ENCODE measurements at regions not wholly inside any gene's neighbourhood (a gene's known extent, or its start where the extent isn't known, plus 50 kb on each side); places are given as distances from the start of the nearest gene placed in this dataset.

- TF ChIP-seq CTCF (IDR thresholded peaks at IDR 0.05; ENCODE audit: borderline replicate concordance, extremely low read depth, low read length, poor library complexity, severe bottlenecking) (no peak), EZH2 (IDR thresholded peaks at IDR 0.05; ENCODE audit: borderline replicate concordance, low read depth, low read length, severe bottlenecking) (no peak)
Observed at GRCh38 chr1:222373216-222373615, 174.7 kb downstream of the HHIPL2 start.

Data from DND-41 (cell line).